ENCODE measurements at regions not wholly inside any gene's neighbourhood (a gene's known extent, or its start where the extent isn't known, plus 50 kb on each side); places are given as distances from the start of the nearest gene placed in this dataset.
A peak's percentile ranks its signal among the peaks of the same experiment; 100 is the strongest.
"Not testable (repeated sequence)": the region's sequence is repeated elsewhere in the genome, so short reads cannot be mapped to it uniquely, and the experiment has no call there.

- no peak for DNase-seq
These were observed 223.7 kb upstream of the MSX2 start for GRCh38 chr5:174500636-174501035.

GRCh38 chr5:174501461-174502069, 222.8 kb upstream of the MSX2 start:
- DNase-seq: no peak

- no peak for DNase-seq
These were observed 221.3 kb upstream of the MSX2 start for GRCh38 chr5:174503086-174503460.

GRCh38 chr5:174503461-174504265, 220.7 kb upstream of the MSX2 start:
- DNase-seq: peak; percentile 84

- DNase-seq: peak; percentile 71
These were observed 220.1 kb upstream of the MSX2 start for GRCh38 chr5:174504266-174504726.

- DNase-seq: peak; percentile 24
These were observed 218.8 kb upstream of the MSX2 start for GRCh38 chr5:174505621-174506020.

GRCh38 chr5:174510782-174511453, 213.5 kb upstream of the MSX2 start:
- DNase-seq: not testable (repeated sequence)

- DNase-seq: no peak
These were observed 212.6 kb upstream of the MSX2 start for GRCh38 chr5:174511714-174512253.

GRCh38 chr5:174514325-174514724, 210.1 kb upstream of the MSX2 start:
- no peak for DNase-seq

GRCh38 chr5:174514983-174515394, 209.4 kb upstream of the MSX2 start:
- peak; percentile 45 for DNase-seq

GRCh38 chr5:174516741-174517140, 207.6 kb upstream of the MSX2 start:
- no peak for DNase-seq

GRCh38 chr5:174518512-174518911, 205.9 kb upstream of the MSX2 start:
- no peak for DNase-seq

- DNase-seq: no peak
These were observed 203.7 kb upstream of the MSX2 start for GRCh38 chr5:174520420-174521396.

- no peak for DNase-seq
These were observed 202.9 kb upstream of the MSX2 start for GRCh38 chr5:174521449-174521848.

GRCh38 chr5:174522480-174523260, 201.7 kb upstream of the MSX2 start:
- no peak for DNase-seq

GRCh38 chr5:174523311-174524071, 200.9 kb upstream of the MSX2 start:
- no peak for DNase-seq

- DNase-seq: no peak
These were observed 200.0 kb upstream of the MSX2 start for GRCh38 chr5:174524351-174524750.

GRCh38 chr5:174526177-174526576, 198.2 kb upstream of the MSX2 start:
- no peak for DNase-seq

- no peak for DNase-seq
These were observed 196.4 kb upstream of the MSX2 start for GRCh38 chr5:174527916-174528540.

All from NCI-H1048 (cell line).